Fibroblast of lung (primary cell): ENCODE measurements at regions not wholly inside any gene's neighbourhood (a gene's known extent, or its start where the extent isn't known, plus 50 kb on each side); places are given as distances from the start of the nearest gene placed in this dataset.

ENCODE experiments used
- CTCF ChIP-seq, 2 donors: IDR thresholded peaks in 1 of 2; conservative IDR thresholded peaks in 1 of 2; 1 replicate in 1 of 2; 2 replicates in 1 of 2; pipeline ENCODE4 v1.5.1; 2011 to 2012; ENCODE audit warnings: low read length in 2 of 2, control low read depth in 1 of 2, inconsistent platforms in 1 of 2, low read depth in 1 of 2, mild to moderate bottlenecking in 1 of 2
- EZH2 ChIP-seq: IDR thresholded peaks from 2 replicates; pipeline ENCODE4 v1.5.1; 2012; ENCODE audit warnings: low read length, control low read depth, mild to moderate bottlenecking; ENCODE audit errors: missing control alignments

- no peak for TF ChIP-seq CTCF (conservative IDR thresholded peaks at IDR 0.05 in 1 of 2, IDR thresholded peaks at IDR 0.05 in 1 of 2; ENCODE audit: low read depth in 1 of 2, low read length in 2 of 2)
- TF ChIP-seq EZH2 = no peak
Observed at GRCh38 chr13:90979059-90979458, 368.4 kb upstream of the MIR17HG start.
